ENCODE measurements at regions not wholly inside any gene's neighbourhood (a gene's known extent, or its start where the extent isn't known, plus 50 kb on each side); places are given as distances from the start of the nearest gene placed in this dataset.

DNA sequence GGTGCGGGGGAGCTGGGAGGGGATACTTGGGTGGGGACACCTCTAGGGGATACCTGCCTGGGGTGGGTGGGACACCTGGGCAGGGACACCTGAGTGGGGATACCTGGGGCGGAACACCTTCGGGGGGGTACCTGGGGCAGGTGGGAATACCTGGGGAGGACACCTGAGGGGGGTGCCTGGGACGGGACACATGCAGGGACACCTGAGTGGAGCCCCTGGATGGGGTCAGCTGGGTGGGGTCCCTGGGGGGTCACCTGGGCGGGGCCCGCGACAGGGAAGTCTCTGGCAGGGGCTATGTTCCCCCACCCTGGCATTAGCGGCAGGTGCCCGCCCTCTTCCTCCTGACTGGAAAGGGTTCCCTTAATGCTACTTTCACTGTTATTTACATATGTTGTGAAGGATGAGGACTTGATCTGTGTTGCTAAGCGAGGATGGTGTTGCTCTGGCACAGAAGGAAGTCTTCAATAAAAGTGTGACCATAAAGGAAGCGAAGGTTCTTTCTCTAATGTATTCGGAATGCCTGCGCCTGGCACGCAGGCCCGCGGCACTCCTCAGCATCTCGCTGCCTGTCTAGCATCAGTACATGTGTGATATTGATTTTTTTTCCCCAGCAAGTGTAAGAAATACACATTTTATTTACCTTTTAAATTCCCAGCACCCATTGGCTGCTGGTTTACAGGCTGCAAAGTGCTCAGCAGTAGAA, 801.7 kb downstream of the BRD1 start:
- Histone ChIP-seq H3K9me3 (no peaks in the 10 kb centered on the region), H3K36me3 (no peaks in the 10 kb centered on the region), H3K27me3 (peaks cover 0 to 68% (median 0%) of the 10 kb centered on the region in 3 donors), H3K4me3 (no peak overlapping the region), H3K27ac (no peak overlapping the region), H3K4me1 (no peaks in the 10 kb centered on the region)
- no peak for DNase-seq
- TF ChIP-seq POLR2AphosphoS5 (IDR thresholded peaks at IDR 0.05): no peak
- TF ChIP-seq, protein P1, sequence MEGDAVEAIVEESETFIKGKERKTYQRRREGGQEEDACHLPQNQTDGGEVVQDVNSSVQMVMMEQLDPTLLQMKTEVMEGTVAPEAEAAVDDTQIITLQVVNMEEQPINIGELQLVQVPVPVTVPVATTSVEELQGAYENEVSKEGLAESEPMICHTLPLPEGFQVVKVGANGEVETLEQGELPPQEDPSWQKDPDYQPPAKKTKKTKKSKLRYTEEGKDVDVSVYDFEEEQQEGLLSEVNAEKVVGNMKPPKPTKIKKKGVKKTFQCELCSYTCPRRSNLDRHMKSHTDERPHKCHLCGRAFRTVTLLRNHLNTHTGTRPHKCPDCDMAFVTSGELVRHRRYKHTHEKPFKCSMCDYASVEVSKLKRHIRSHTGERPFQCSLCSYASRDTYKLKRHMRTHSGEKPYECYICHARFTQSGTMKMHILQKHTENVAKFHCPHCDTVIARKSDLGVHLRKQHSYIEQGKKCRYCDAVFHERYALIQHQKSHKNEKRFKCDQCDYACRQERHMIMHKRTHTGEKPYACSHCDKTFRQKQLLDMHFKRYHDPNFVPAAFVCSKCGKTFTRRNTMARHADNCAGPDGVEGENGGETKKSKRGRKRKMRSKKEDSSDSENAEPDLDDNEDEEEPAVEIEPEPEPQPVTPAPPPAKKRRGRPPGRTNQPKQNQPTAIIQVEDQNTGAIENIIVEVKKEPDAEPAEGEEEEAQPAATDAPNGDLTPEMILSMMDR (IDR thresholded peaks at IDR 0.05): no peak
- TF ChIP-seq POLR2A (IDR thresholded peaks at IDR 0.05): no peak
- no peak for TF ChIP-seq EP300 (IDR thresholded peaks at IDR 0.05)
- WGBS, 5 donors: 76 to 80% (median 80%) methylated on average over 14 to 17 of the region's 17 CpGs
- intact Hi-C loops (cut with DNase I; ENCODE audit: low total_unique reads): no loop called here

DNA sequence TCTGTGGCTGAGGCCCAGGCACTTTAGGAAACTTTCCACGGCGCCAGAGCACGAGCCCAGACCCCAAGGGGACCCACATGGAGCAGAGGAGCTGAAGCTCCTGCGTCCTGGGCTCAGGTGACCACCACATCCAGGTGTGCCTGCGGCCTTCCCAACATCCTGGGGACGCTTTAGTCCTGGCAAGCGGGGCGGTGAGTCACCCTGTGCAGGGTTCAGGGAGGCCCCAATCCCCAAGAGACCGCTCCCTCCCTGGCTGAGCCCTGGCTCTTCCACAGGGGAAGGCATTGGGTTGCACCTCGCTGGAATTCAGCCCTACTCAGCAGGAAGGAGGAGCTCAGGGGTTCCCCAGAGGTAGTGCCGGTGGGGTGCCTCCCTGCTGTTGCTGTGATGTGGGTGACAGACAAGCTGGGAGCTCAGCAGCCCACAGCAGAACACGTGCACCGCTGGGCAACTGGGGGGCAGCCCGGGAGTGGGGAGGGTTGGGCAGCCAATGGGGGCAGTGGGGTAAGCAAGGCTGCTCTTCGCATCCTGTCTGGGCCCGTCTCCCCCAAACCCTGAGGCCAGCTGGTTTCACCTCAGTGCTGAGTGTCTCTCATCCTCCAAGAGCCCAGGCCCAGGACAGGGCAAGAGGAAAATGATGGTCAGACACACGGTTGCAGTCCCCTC, 802.8 kb downstream of the BRD1 start:
- DNase-seq: no peak
- 67 to 83% (median 73%) methylated on average over 10 to 17 of the region's 17 CpGs for WGBS, 5 donors
- peaks cover 0 to 68% (median 0%) of the 10 kb centered on the region in 3 donors for H3K27me3 ChIP-seq

DNA sequence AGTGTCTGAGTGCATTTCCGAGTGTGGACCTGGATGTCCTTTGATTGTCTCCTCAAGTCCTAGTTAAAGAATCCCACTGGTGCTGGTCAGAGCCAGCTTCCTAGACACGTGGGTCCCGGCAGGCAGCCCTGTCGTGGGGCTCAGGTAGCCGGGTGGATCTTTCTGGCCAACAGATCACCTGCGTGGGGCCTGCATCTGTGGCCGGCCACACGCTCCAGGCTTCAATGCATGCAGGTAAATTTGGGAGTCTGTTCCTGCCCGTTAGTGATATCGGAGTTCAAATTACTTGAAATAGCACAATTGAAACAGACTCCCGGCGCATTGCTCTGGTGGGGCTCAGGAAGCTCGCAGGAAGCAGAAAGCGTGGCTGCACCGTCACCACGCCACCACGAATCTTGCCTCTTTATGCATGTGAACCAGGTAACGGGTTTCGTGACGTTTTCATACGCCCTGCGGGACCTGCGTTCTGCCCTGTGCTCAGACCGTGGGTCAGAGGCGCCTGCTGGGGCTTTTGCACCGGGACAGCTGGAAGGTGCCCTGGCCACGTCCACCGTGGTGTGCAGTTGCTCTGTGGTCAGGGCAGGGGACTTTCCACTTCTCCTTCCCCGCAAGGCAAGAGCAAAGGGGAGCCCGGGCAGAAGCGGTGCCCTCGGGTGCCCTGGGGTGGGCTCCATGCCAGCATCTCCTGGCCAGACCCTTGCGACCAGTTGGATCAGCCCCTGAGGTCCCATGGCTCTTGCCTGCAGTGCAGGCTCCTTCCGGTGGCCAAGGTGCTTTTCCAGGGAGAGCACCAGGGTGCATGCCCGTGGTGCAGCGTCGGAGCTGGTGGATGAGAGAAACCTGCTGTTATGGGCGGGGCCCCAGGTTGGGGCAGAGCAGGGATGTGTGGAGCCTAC, 803.5 kb downstream of the BRD1 start:
- H3K27me3 ChIP-seq: peaks cover 0 to 68% (median 0%) of the 10 kb centered on the region in 3 donors
- no peaks in the 10 kb centered on the region for H3K36me3 ChIP-seq
- H3K9me3 ChIP-seq: no peaks in the 10 kb centered on the region
- H3K27ac ChIP-seq: no peak overlapping the region
- H3K4me1 ChIP-seq: no peaks in the 10 kb centered on the region
- 76 to 82% (median 79%) methylated on average over 31 to 38 of the region's 38 CpGs for WGBS, 5 donors
- TF ChIP-seq EP300 (IDR thresholded peaks at IDR 0.05) (no peak), POLR2AphosphoS5 (IDR thresholded peaks at IDR 0.05) (no peak), POLR2A (IDR thresholded peaks at IDR 0.05) (no peak)
- TF ChIP-seq, protein P1 (IDR thresholded peaks at IDR 0.05): no peak
- no peak overlapping the region for H3K4me3 ChIP-seq
- intact Hi-C loops (cut with DNase I; ENCODE audit: low total_unique reads): no loop called here
- no peak for DNase-seq

More for the DNA sequence above, 802.8 kb downstream of the BRD1 start:
- Histone ChIP-seq H3K36me3 (no peaks in the 10 kb centered on the region), H3K9me3 (no peaks in the 10 kb centered on the region), H3K27ac (no peak overlapping the region), H3K4me3 (no peak overlapping the region), H3K4me1 (no peaks in the 10 kb centered on the region)
- intact Hi-C loops (cut with DNase I; ENCODE audit: low total_unique reads): no loop called here
- TF ChIP-seq POLR2A (IDR thresholded peaks at IDR 0.05) (no peak), POLR2AphosphoS5 (IDR thresholded peaks at IDR 0.05) (no peak), EP300 (IDR thresholded peaks at IDR 0.05) (no peak)
- TF ChIP-seq, protein P1 (IDR thresholded peaks at IDR 0.05): no peak

DNA sequence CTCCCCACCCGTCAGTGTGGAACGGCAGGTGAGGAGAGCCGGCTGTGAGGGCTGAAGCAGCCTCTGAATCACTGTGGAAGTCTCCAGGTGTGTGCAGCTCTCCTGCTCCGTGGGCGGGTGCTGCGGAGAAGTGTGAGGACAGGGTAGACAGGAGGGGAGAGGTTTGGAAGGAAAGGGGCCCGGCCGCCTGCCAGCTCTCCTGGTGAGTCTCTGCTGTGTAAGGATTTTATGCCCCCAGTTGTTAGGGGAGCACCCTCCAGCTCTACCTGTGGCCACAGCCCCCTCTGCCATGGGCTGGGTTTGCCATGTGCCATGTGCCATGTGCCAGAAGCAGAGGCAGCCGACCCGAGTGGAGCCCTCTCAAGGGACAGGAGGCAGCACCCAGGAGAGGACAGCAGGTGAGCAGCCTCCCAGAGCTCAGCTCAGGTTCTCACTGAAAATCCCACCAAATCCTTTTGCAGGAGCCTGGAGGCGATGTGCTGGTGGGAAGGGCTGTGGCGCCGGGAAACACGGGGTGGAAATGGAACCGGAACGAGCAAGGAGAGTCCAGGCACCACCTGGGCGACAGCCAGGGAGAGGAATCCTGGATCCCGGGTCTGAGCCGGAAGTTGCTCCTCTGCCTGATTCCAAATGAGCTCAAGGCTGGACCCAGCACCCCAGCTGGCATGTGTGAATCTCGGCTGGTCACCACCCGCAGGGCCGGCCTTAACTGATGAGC, 804.4 kb downstream of the BRD1 start:
- no peak for DNase-seq
- Histone ChIP-seq H3K27me3 (peaks cover 0 to 61% (median 0%) of the 10 kb centered on the region in 3 donors), H3K9me3 (no peaks in the 10 kb centered on the region), H3K4me1 (no peaks in the 10 kb centered on the region), H3K36me3 (no peaks in the 10 kb centered on the region), H3K27ac (no peak overlapping the region), H3K4me3 (no peak overlapping the region)
- TF ChIP-seq POLR2A (IDR thresholded peaks at IDR 0.05): no peak
- TF ChIP-seq POLR2AphosphoS5 (IDR thresholded peaks at IDR 0.05): no peak
- TF ChIP-seq EP300 (IDR thresholded peaks at IDR 0.05): no peak
- TF ChIP-seq, protein P1 (IDR thresholded peaks at IDR 0.05): no peak
- intact Hi-C loops (cut with DNase I; ENCODE audit: low total_unique reads): no loop called here
- WGBS, 5 donors: 75 to 83% (median 78%) methylated on average over 20 to 22 of the region's 22 CpGs
